DND-41 (cell line): ENCODE measurements at regions not wholly inside any gene's neighbourhood (a gene's known extent, or its start where the extent isn't known, plus 50 kb on each side); places are given as distances from the start of the nearest gene placed in this dataset.

Source experiments
- ATAC-seq: fragments of 200-7000 bp; cut with Tn5 transposase; 3 replicates; pipeline ENCODE4 v1.9.1; 2021; ENCODE audit warnings: low read depth; ENCODE audit not compliant: insufficient read depth
- DNase-seq: peaks from one replicate; pipeline ENCODE4 v3.0.0-alpha.2; 2020
- H2AFZ ChIP-seq: 2 replicates; pipeline ENCODE4 v1.6.0; 2012; ENCODE audit warnings: low read depth, low read length
- H3K27ac ChIP-seq: 2 replicates; pipeline ENCODE4 v1.5.1; 2012; ENCODE audit warnings: low read length, inconsistent platforms
- H3K27me3 ChIP-seq: fragments of 200-600 bp; sonication (generic); 2 replicates; pipeline ENCODE4 v1.6.0; 2012; ENCODE audit warnings: low read length, mild to moderate bottlenecking, inconsistent platforms; ENCODE audit not compliant: insufficient read depth, poor library complexity
- H3K36me3 ChIP-seq: 2 replicates; pipeline ENCODE4 v1.5.1; 2012; ENCODE audit warnings: low read length, inconsistent platforms; ENCODE audit not compliant: insufficient read depth
- H3K4me1 ChIP-seq: 2 replicates; pipeline ENCODE4 v1.5.1; 2012; ENCODE audit warnings: mild to moderate bottlenecking, low read length; ENCODE audit not compliant: insufficient read depth
- H3K4me2 ChIP-seq: 2 replicates; pipeline ENCODE4 v1.6.0; 2012; ENCODE audit warnings: mild to moderate bottlenecking, moderate library complexity, low read length, inconsistent platforms; ENCODE audit not compliant: insufficient read depth
- H3K4me3 ChIP-seq, 2 experiments: fragments of 200-600 bp in 1 of 2; shearing (Covaris generic) in 1 of 2; 2 replicates each; pipeline ENCODE4 v1.5.1; 2012 to 2016; ENCODE audit warnings: inconsistent platforms in 2 of 2, low read length in 2 of 2, mild to moderate bottlenecking in 2 of 2, low read depth in 1 of 2, moderate library complexity in 1 of 2
- H3K79me2 ChIP-seq: 2 replicates; pipeline ENCODE4 v1.6.0; 2012; ENCODE audit warnings: low read length, inconsistent platforms; ENCODE audit not compliant: insufficient read depth
- H3K9ac ChIP-seq: 2 replicates; pipeline ENCODE4 v1.6.0; 2012; ENCODE audit warnings: low read depth, mild to moderate bottlenecking, inconsistent platforms, low read length, moderate library complexity
- H3K9me3 ChIP-seq: 2 replicates; pipeline ENCODE4 v1.5.1; 2012; ENCODE audit warnings: low read length, moderate library complexity, mild to moderate bottlenecking, inconsistent platforms; ENCODE audit not compliant: insufficient read depth, severe bottlenecking
- H4K20me1 ChIP-seq: 2 replicates; pipeline ENCODE4 v1.6.0; 2012; ENCODE audit warnings: low read length; ENCODE audit not compliant: insufficient read depth
- EZH2 ChIP-seq: IDR thresholded peaks from 3 replicates; pipeline ENCODE4 v1.6.1; 2012; ENCODE audit warnings: borderline replicate concordance, low read depth, mild to moderate bottlenecking, moderate library complexity, low read length, inconsistent platforms; ENCODE audit not compliant: severe bottlenecking
- TF ChIP-seq, protein P1 (sequence below): IDR thresholded peaks from 2 replicates; pipeline ENCODE4 v1.5.1; 2012; ENCODE audit warnings: borderline replicate concordance, low read length, moderate library complexity, mild to moderate bottlenecking; ENCODE audit not compliant: poor library complexity, severe bottlenecking; ENCODE audit errors: extremely low read depth

- TF ChIP-seq, protein P1, sequence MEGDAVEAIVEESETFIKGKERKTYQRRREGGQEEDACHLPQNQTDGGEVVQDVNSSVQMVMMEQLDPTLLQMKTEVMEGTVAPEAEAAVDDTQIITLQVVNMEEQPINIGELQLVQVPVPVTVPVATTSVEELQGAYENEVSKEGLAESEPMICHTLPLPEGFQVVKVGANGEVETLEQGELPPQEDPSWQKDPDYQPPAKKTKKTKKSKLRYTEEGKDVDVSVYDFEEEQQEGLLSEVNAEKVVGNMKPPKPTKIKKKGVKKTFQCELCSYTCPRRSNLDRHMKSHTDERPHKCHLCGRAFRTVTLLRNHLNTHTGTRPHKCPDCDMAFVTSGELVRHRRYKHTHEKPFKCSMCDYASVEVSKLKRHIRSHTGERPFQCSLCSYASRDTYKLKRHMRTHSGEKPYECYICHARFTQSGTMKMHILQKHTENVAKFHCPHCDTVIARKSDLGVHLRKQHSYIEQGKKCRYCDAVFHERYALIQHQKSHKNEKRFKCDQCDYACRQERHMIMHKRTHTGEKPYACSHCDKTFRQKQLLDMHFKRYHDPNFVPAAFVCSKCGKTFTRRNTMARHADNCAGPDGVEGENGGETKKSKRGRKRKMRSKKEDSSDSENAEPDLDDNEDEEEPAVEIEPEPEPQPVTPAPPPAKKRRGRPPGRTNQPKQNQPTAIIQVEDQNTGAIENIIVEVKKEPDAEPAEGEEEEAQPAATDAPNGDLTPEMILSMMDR, result no peak
- no peak for TF ChIP-seq EZH2
- no peaks in the 10 kb centered on the region for H3K79me2 ChIP-seq
- no peak overlapping the region for H3K27ac ChIP-seq
- H3K9ac ChIP-seq, result no peak overlapping the region
- H3K36me3 ChIP-seq, result no peaks in the 10 kb centered on the region
- DNase-seq (no peak), ATAC-seq (no peak)
- H4K20me1 ChIP-seq, result no peaks in the 10 kb centered on the region
- no peaks in the 10 kb centered on the region for H3K4me1 ChIP-seq
- no peak overlapping the region for H2AFZ ChIP-seq
- H3K4me2 ChIP-seq, result no peak overlapping the region
- H3K4me3 ChIP-seq, result no peak overlapping the region
- peaks cover 2% of the 10 kb centered on the region for H3K9me3 ChIP-seq
- peaks cover 3% of the 10 kb centered on the region for H3K27me3 ChIP-seq
Observed at GRCh38 chr14:61149896-61150295, 131.2 kb downstream of the TMEM30B start.

GRCh38 chr14:61148742-61149350 is 132.3 kb downstream of the TMEM30B start:
- H4K20me1 ChIP-seq, result no peaks in the 10 kb centered on the region
- TF ChIP-seq, protein P1, result no peak
- no peak for TF ChIP-seq EZH2
- H3K4me3 ChIP-seq, result no peak overlapping the region
- ATAC-seq (no peak), DNase-seq (no peak)
- peaks cover 3% of the 10 kb centered on the region for H3K27me3 ChIP-seq
- H3K79me2 ChIP-seq, result no peaks in the 10 kb centered on the region
- H3K9me3 ChIP-seq, result peaks cover 11% of the 10 kb centered on the region
- no peak overlapping the region for H3K27ac ChIP-seq
- no peak overlapping the region for H3K4me2 ChIP-seq
- no peak overlapping the region for H2AFZ ChIP-seq
- no peaks in the 10 kb centered on the region for H3K4me1 ChIP-seq
- no peaks in the 10 kb centered on the region for H3K36me3 ChIP-seq
- no peak overlapping the region for H3K9ac ChIP-seq

DNA sequence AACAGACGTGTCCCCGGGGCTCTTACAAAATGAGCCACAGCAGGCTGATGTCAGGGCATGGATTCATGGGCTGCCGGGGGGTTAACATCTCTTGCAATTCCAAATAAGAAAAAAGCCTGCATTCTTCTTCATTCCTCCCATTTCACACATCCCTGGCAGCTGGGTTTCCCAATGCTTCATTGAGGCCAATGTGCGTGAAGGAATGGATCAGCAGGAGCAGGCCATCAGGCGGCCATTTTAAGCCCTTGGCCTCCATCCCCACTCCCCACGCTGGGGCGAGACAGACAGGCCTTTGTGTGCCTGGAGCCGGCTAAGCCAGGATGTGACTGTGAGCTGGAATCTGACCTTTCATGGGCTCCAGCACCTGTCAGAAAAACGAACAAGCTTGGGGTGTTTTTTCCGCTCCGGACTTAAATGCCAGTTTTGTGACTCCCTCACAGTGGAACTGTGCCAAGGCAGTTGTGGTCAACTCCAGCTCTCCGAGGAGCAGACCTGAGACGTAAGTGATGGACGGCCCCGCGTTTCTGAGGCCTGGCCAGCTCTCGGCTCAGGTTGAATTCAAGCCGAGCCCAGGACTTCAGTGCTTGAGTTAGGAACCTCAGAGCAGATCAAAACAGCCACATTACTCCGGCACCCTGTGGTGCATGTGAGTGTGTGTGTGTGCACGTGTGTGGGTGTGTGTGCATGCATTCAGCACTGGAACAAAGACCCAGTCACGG is 133.1 kb downstream of the TMEM30B start:
- Histone ChIP-seq H2AFZ (no peak overlapping the region), H3K4me2 (no peak overlapping the region), H4K20me1 (no peaks in the 10 kb centered on the region), H3K9me3 (peaks cover 16% of the 10 kb centered on the region), H3K9ac (no peak overlapping the region), H3K27me3 (peaks cover 3% of the 10 kb centered on the region), H3K36me3 (no peaks in the 10 kb centered on the region), H3K4me3 (no peak overlapping the region), H3K27ac (no peak overlapping the region), H3K79me2 (no peaks in the 10 kb centered on the region), H3K4me1 (no peaks in the 10 kb centered on the region)
- no peak for ATAC-seq
- no peak for DNase-seq
- no peak for TF ChIP-seq EZH2
- TF ChIP-seq, protein P1, result no peak
